ENCODE measurements at regions not wholly inside any gene's neighbourhood (a gene's known extent, or its start where the extent isn't known, plus 50 kb on each side); places are given as distances from the start of the nearest gene placed in this dataset.

- no peak for DNase-seq (ENCODE audit: low spot score)
Measured at GRCh38 chr3:22210693-22211092, 459.7 kb upstream of the ZNF385D start.

GRCh38 chr3:22216601-22217000 lies 465.6 kb upstream of the ZNF385D start:
- DNase-seq (ENCODE audit: low spot score), result no peak

GRCh38 chr3:22225161-22225560 lies 474.2 kb upstream of the ZNF385D start:
- DNase-seq (ENCODE audit: low spot score), result no peak

GRCh38 chr3:22228705-22229104 lies 477.7 kb upstream of the ZNF385D start:
- DNase-seq (ENCODE audit: low spot score), result no peak

- DNase-seq (ENCODE audit: low spot score), result no peak
Measured at GRCh38 chr3:22231061-22231460, 480.1 kb upstream of the ZNF385D start.

- DNase-seq (ENCODE audit: low spot score), result no peak
Measured at GRCh38 chr3:22236490-22237270, 485.7 kb upstream of the ZNF385D start.

GRCh38 chr3:22239011-22239410 lies 488.0 kb upstream of the ZNF385D start:
- DNase-seq (ENCODE audit: low spot score), result no peak

- no peak for DNase-seq (ENCODE audit: low spot score)
Measured at GRCh38 chr3:22241110-22241509, 490.1 kb upstream of the ZNF385D start.

- peak; percentile 76 for DNase-seq (ENCODE audit: low spot score)
Measured at GRCh38 chr3:22244761-22245521, 493.9 kb upstream of the ZNF385D start.

GRCh38 chr3:22245811-22246583 lies 495.0 kb upstream of the ZNF385D start:
- DNase-seq (ENCODE audit: low spot score), result peak; percentile 6

GRCh38 chr3:22249658-22250057 lies 498.6 kb upstream of the ZNF385D start:
- DNase-seq (ENCODE audit: low spot score), result no peak

- DNase-seq (ENCODE audit: low spot score), result no peak
Measured at GRCh38 chr3:22257252-22257651, 506.2 kb upstream of the ZNF385D start.

GRCh38 chr3:22262386-22262785 lies 511.4 kb upstream of the ZNF385D start:
- no peak for DNase-seq (ENCODE audit: low spot score)

- DNase-seq (ENCODE audit: low spot score), result peak; percentile 35
Measured at GRCh38 chr3:22263042-22263441, 512.0 kb upstream of the ZNF385D start.

- DNase-seq (ENCODE audit: low spot score), result no peak
Measured at GRCh38 chr3:22265403-22265802, 514.4 kb upstream of the ZNF385D start.

- peak; percentile 51 for DNase-seq (ENCODE audit: low spot score)
Measured at GRCh38 chr3:22269831-22270230, 518.8 kb upstream of the ZNF385D start.

- DNase-seq (ENCODE audit: low spot score), result no peak
Measured at GRCh38 chr3:22276351-22276750, 525.3 kb upstream of the ZNF385D start.

- no peak for DNase-seq (ENCODE audit: low spot score)
Measured at GRCh38 chr3:22284559-22284958, 533.5 kb upstream of the ZNF385D start.

- DNase-seq (ENCODE audit: low spot score), result no peak
Measured at GRCh38 chr3:22288756-22289155, 537.7 kb upstream of the ZNF385D start.

GRCh38 chr3:22292681-22293080 lies 541.7 kb upstream of the ZNF385D start:
- DNase-seq (ENCODE audit: low spot score), result no peak

- no peak for DNase-seq (ENCODE audit: low spot score)
Measured at GRCh38 chr3:22296601-22297000, 545.6 kb upstream of the ZNF385D start.

GRCh38 chr3:22297436-22297835 lies 546.4 kb upstream of the ZNF385D start:
- DNase-seq (ENCODE audit: low spot score), result no peak

All from umbilical cord (tissue), 1 donor.